Panc1 (cell line): ENCODE measurements at regions not wholly inside any gene's neighbourhood (a gene's known extent, or its start where the extent isn't known, plus 50 kb on each side); places are given as distances from the start of the nearest gene placed in this dataset.

Experiments
- CTCF ChIP-seq: fragments of 450-650 bp; IDR thresholded peaks from 2 replicates; pipeline ENCODE4 v1.5.1; 2017; ENCODE audit warnings: mild to moderate bottlenecking
- POLR2AphosphoS5 ChIP-seq: IDR thresholded peaks from 2 replicates; pipeline ENCODE4 v1.6.1; 2012; ENCODE audit warnings: mild to moderate bottlenecking, low read depth, low read length, moderate library complexity
- REST ChIP-seq, 2 experiments: IDR thresholded peaks; 2 replicates each; pipeline ENCODE4 v1.6.1; 2011 to 2012; ENCODE audit warnings: low read depth in 2 of 2, control low read depth in 1 of 2, low read length in 1 of 2, mild to moderate bottlenecking in 1 of 2, moderate library complexity in 1 of 2; ENCODE audit not compliant: insufficient read depth in 1 of 2
- SIN3A ChIP-seq: IDR thresholded peaks from 2 replicates; pipeline ENCODE4 v1.6.1; 2012; ENCODE audit warnings: low read depth, mild to moderate bottlenecking, low read length, moderate library complexity, borderline replicate concordance; ENCODE audit not compliant: insufficient read depth
- TCF7L2 ChIP-seq: IDR thresholded peaks from 2 replicates; pipeline ENCODE4 v1.6.1; 2011; ENCODE audit warnings: mild to moderate bottlenecking, low read depth, low read length, inconsistent platforms

DNA sequence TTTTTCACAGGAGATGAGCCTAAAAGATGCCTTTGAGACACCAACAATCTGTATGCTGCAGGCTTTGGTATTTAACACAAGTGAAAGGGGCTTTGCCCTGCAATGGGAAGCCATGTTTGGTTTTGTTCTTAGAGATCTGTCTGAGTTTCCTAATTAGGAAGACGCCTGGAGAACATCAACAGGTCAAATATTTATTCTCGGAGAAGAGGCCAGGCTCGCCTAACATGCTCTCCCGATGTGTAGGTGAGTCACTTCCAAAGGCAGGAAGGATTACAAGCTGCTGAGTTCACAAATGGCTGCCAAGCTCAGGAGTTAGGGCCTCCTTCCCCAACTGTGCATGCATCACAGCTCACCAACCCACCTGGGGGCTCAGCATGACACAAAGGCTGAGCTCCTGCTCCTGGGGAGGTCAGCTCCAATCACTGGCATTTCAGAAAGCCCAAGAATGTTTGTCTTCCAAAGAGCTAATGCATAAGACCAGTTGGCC lies 119.5 kb upstream of the PRICKLE2 start:
- TF ChIP-seq POLR2AphosphoS5 (no peak), CTCF (no peak), REST (IDR thresholded peaks at IDR 0.05; ENCODE audit: insufficient read depth in 1 of 2, low read depth in 2 of 2, low read length in 1 of 2) (no peak), TCF7L2 (no peak), SIN3A (no peak)
